ENCODE measurements at regions not wholly inside any gene's neighbourhood (a gene's known extent, or its start where the extent isn't known, plus 50 kb on each side); places are given as distances from the start of the nearest gene placed in this dataset.

DNA sequence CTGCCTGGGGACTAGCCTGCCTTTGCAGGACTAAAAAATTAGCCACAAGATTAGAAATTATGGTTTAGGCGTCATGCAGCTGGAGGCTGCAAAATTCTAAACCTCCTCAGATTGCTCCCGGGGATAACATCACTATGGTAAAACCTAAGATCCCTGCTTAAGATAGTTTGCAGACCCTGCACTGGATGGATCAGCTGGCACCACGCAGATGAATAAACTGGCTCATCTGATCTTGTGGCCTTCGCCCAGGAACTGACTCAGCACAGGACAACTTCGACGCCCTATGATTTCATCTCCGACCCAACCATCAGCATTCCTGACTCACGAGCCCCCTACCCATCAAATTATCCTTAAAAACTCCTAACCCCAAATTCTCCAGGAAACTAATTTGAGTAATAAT lies 482.4 kb downstream of the SPRY1 start:
- Histone ChIP-seq H3K27me3 (ENCODE audit: insufficient read depth, low read length) (no peaks in the 10 kb centered on the region), H3K79me2 (ENCODE audit: control insufficient read depth, insufficient read depth, low read length, unreplicated experiment) (no peaks in the 10 kb centered on the region), H3K4me1 (ENCODE audit: control insufficient read depth, insufficient read depth, low read length, unreplicated experiment) (no peaks in the 10 kb centered on the region), H2AFZ (ENCODE audit: low read length, unreplicated experiment) (no peak overlapping the region), H3K36me3 (ENCODE audit: insufficient read depth, low read length) (no peaks in the 10 kb centered on the region), H3K27ac (ENCODE audit: low read depth, low read length) (no peak overlapping the region), H3K4me3 (ENCODE audit: low read depth, low read length) (no peak overlapping the region)

DNA sequence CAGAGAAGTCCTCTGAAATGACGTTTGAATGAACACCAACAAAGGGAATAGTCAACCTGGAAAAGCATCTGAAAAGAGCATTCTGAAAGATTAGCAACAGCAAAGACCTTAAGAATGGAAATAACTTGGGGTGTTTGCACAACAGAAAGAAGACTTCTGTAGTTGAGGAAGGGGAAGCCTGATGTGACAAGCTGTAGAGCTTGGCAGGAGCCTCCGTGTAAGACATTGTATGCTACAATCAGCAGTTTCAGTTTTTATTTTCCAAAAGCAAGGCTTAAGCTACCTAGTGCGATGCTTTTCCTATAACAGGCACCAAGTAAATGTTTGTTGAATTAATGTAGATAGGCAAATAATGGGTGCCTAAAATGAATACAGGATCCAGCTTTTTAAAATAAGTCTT lies 484.0 kb downstream of the SPRY1 start:
- H2AFZ ChIP-seq (ENCODE audit: low read length, unreplicated experiment): no peak overlapping the region
- no peak overlapping the region for H3K4me3 ChIP-seq (ENCODE audit: low read depth, low read length)
- H3K27ac ChIP-seq (ENCODE audit: low read depth, low read length): no peak overlapping the region
- H3K4me1 ChIP-seq (ENCODE audit: control insufficient read depth, insufficient read depth, low read length, unreplicated experiment): no peaks in the 10 kb centered on the region
- H3K27me3 ChIP-seq (ENCODE audit: insufficient read depth, low read length): no peaks in the 10 kb centered on the region
- H3K79me2 ChIP-seq (ENCODE audit: control insufficient read depth, insufficient read depth, low read length, unreplicated experiment): no peaks in the 10 kb centered on the region
- H3K36me3 ChIP-seq (ENCODE audit: insufficient read depth, low read length): no peaks in the 10 kb centered on the region

DNA sequence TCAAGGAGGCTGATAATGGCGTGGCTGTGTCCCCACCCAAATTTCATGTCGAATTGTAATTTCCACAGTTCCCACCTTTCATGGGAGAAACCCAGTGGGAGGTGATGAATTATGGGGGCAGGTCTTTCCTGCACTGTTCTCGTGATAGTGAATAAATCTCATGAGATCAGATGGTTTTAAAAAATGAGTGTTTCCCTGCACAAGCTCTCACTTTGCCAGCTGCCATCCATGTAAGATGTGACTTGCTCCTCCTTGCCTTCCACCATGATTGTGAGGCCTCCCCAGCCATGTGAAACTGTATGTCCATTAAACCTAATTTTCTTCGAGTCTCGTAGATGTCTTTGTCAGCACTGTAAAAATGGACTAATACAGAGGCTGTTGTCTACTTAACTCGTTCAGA lies 488.3 kb downstream of the SPRY1 start:
- no peaks in the 10 kb centered on the region for H3K36me3 ChIP-seq (ENCODE audit: insufficient read depth, low read length)
- no peaks in the 10 kb centered on the region for H3K79me2 ChIP-seq (ENCODE audit: control insufficient read depth, insufficient read depth, low read length, unreplicated experiment)
- no peak overlapping the region for H3K27ac ChIP-seq (ENCODE audit: low read depth, low read length)
- no peak overlapping the region for H3K4me3 ChIP-seq (ENCODE audit: low read depth, low read length)
- H3K4me1 ChIP-seq (ENCODE audit: control insufficient read depth, insufficient read depth, low read length, unreplicated experiment): peaks cover 3% of the 10 kb centered on the region
- no peaks in the 10 kb centered on the region for H3K27me3 ChIP-seq (ENCODE audit: insufficient read depth, low read length)
- H2AFZ ChIP-seq (ENCODE audit: low read length, unreplicated experiment): no peak overlapping the region

DNA sequence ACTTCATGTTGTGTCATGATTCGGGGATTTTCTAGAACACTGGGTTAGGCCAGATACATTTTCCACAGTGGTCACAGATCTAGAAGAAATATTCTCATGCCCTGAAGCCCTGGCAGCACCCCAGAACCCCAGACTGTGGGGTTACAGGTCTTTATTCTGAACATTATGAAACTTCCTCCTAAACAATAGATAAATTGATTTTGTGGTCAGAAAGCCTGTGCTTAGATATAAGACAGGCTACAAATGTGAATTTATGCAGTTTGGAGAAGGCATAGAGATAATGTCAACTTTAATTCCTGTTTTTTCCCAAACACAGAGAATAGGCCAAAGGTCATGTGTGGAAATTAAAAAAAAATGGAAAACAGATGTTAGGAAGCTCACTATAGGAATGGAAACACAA lies 492.9 kb downstream of the SPRY1 start:
- Histone ChIP-seq H2AFZ (ENCODE audit: low read length, unreplicated experiment) (no peak overlapping the region), H3K79me2 (ENCODE audit: control insufficient read depth, insufficient read depth, low read length, unreplicated experiment) (no peaks in the 10 kb centered on the region), H3K36me3 (ENCODE audit: insufficient read depth, low read length) (no peaks in the 10 kb centered on the region), H3K4me3 (ENCODE audit: low read depth, low read length) (no peak overlapping the region), H3K4me1 (ENCODE audit: control insufficient read depth, insufficient read depth, low read length, unreplicated experiment) (peaks cover 14% of the 10 kb centered on the region), H3K27me3 (ENCODE audit: insufficient read depth, low read length) (no peaks in the 10 kb centered on the region), H3K27ac (ENCODE audit: low read depth, low read length) (no peak overlapping the region)

DNA sequence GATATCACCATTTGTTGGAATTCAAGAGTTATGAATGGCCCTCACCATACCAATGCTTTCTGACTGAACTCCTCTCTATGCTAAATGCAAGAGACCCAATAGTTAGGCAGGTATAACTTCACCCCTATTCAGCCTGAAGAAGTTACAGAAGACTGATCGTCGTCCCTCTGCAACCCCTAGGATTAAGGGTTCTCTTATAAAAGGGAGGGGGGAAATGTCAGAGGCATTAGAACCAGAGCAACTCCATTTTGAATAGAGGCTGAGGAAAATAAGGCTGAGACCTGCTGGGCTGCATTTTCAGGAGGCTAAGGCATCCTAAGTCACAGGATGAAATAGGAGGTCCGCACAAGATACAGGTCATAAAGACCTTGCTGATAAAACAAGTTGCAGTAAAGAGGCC lies 494.3 kb downstream of the SPRY1 start:
- Histone ChIP-seq H3K36me3 (ENCODE audit: insufficient read depth, low read length) (no peaks in the 10 kb centered on the region), H3K4me3 (ENCODE audit: low read depth, low read length) (no peak overlapping the region), H3K4me1 (ENCODE audit: control insufficient read depth, insufficient read depth, low read length, unreplicated experiment) (peaks cover 14% of the 10 kb centered on the region), H3K27me3 (ENCODE audit: insufficient read depth, low read length) (no peaks in the 10 kb centered on the region), H3K79me2 (ENCODE audit: control insufficient read depth, insufficient read depth, low read length, unreplicated experiment) (no peaks in the 10 kb centered on the region), H3K27ac (ENCODE audit: low read depth, low read length) (no peak overlapping the region), H2AFZ (ENCODE audit: low read length, unreplicated experiment) (no peak overlapping the region)

DNA sequence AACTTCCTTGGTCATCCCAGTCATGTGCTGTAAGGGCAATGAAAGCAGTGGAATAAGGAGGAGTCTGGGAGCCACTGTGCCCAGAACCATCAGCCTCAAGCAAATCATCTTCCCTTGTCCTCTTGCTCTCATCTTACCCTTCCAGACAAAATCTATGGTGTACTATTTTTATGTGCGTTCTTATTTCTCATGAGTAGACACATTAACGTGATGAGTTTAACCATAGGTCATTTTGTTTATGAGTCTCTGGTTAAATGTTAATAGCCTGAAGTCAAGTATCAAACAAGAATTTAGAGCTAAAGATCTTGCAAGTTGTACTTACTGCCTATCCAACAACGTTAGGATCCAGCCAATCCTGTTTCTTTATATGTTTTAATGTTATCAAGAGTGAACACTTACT lies 495.3 kb downstream of the SPRY1 start:
- Histone ChIP-seq H2AFZ (ENCODE audit: low read length, unreplicated experiment) (no peak overlapping the region), H3K27me3 (ENCODE audit: insufficient read depth, low read length) (no peaks in the 10 kb centered on the region), H3K79me2 (ENCODE audit: control insufficient read depth, insufficient read depth, low read length, unreplicated experiment) (no peaks in the 10 kb centered on the region), H3K36me3 (ENCODE audit: insufficient read depth, low read length) (no peaks in the 10 kb centered on the region), H3K4me3 (ENCODE audit: low read depth, low read length) (no peak overlapping the region), H3K27ac (ENCODE audit: low read depth, low read length) (no peak overlapping the region), H3K4me1 (ENCODE audit: control insufficient read depth, insufficient read depth, low read length, unreplicated experiment) (peaks cover 14% of the 10 kb centered on the region)

DNA sequence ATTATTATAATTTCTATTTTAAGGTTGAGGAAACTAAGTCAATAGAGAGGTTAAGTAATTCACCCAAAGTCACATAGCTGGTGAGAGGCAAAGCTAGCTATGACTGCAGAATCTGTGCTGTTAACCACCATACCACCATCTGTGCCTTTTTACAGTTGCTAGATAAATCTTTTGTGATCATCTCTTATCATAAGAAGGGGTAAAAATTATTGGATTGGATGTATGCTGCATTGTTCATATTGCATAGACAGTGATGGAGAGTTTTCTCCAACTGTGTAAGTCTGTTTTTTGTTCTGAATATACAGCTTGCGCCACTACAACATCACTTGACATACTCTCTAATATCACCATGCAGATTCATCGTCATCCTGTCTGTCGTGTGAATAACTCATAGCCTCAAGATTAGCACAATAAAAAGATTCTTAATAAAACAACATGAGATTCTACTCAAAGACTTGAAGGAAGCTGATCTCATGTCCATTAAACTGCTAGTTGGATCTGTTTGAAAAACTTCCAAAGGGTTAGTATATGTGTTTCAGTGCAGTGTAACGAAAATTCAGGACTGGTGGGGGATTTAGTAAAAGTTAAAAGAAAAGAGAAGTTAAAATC lies 495.9 kb downstream of the SPRY1 start:
- Histone ChIP-seq H3K4me3 (ENCODE audit: low read depth, low read length) (no peak overlapping the region), H3K79me2 (ENCODE audit: control insufficient read depth, insufficient read depth, low read length, unreplicated experiment) (no peaks in the 10 kb centered on the region), H2AFZ (ENCODE audit: low read length, unreplicated experiment) (no peak overlapping the region), H3K27me3 (ENCODE audit: insufficient read depth, low read length) (no peaks in the 10 kb centered on the region), H3K27ac (ENCODE audit: low read depth, low read length) (no peak overlapping the region), H3K4me1 (ENCODE audit: control insufficient read depth, insufficient read depth, low read length, unreplicated experiment) (peaks cover 14% of the 10 kb centered on the region), H3K36me3 (ENCODE audit: insufficient read depth, low read length) (no peaks in the 10 kb centered on the region)

DNA sequence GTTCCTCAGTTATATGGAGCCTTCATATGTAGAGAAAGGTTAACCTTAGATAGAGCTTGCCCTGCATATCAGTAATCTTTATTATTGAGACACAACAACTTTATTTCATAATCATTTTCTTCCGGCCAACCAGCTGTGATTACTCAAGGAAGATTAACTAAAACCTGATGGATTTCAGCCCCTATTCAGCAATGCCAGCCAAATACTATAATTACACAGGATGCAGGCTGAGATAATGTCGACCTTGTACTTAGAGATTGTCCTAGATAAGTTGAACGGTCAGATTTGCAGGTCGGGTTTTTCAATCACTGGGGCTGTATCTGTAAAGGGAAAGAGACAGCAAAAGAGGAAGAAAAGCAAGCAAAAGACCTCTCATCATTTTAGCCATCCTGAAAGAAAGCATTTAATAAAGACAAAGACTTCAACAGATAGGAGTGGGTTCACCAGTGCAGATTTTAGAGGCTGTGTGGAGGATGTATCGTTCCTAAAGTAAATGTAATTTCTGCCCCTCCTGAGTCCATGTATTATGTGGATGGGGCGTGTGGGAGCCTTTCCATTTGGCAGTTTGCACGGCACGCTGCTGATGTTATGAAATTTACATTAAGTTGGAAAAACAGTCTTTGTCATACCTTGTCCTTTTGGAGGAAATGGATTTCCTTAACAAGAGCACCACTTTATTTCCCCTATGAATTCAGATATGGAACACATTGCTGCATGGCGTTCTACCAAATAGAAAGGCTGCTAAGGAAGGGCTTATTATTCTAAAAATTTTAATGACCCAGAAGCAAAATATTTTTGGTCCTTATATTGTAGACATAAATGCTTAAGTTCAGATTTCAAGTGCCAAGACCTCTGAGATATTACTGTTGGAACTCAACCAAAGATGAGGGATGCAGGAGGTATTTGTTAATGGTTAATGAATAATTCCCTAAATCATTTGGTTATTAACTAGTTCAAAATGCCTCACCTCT lies 496.7 kb downstream of the SPRY1 start:
- H3K4me3 ChIP-seq (ENCODE audit: low read depth, low read length): peak overlapping the region; percentile 20; the same call in 1 of the 2 replicates
- H3K27me3 ChIP-seq (ENCODE audit: insufficient read depth, low read length): no peaks in the 10 kb centered on the region
- no peaks in the 10 kb centered on the region for H3K36me3 ChIP-seq (ENCODE audit: insufficient read depth, low read length)
- peak overlapping the region; percentile 20 for H2AFZ ChIP-seq (ENCODE audit: low read length, unreplicated experiment)
- H3K4me1 ChIP-seq (ENCODE audit: control insufficient read depth, insufficient read depth, low read length, unreplicated experiment): peaks cover 14% of the 10 kb centered on the region
- H3K27ac ChIP-seq (ENCODE audit: low read depth, low read length): no peak overlapping the region
- no peaks in the 10 kb centered on the region for H3K79me2 ChIP-seq (ENCODE audit: control insufficient read depth, insufficient read depth, low read length, unreplicated experiment)

DNA sequence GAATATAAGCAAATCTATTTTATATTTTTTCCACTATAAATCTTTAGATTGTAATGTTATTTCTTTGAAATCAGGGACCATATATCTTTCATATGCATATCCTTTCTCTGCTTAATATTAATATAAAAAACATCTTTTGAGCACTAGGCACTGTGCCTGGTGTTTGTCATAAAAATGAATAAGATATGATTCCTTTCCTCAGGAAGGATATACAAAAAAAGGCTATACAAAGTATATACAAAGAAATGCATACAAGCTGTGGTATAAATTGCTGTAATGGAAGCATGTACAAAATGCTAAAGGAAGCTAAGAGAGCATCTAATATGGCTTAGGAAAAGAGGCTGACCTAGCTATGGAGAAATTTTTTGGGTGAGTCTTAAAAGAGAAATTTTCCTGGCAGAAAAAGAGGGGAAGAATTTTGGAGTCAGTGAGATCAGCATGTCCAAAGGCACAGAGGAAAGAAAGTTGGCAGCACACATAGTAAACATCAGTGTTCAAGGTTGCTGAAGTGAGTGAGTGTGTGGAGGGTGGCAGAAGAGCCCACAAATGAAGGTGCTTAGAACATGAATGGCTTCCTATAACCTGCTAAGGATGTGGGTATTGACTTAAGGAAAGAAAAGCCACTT lies 500.0 kb downstream of the SPRY1 start:
- H3K27me3 ChIP-seq (ENCODE audit: insufficient read depth, low read length): no peaks in the 10 kb centered on the region
- H2AFZ ChIP-seq (ENCODE audit: low read length, unreplicated experiment): no peak overlapping the region
- H3K27ac ChIP-seq (ENCODE audit: low read depth, low read length): no peak overlapping the region
- no peaks in the 10 kb centered on the region for H3K79me2 ChIP-seq (ENCODE audit: control insufficient read depth, insufficient read depth, low read length, unreplicated experiment)
- no peak overlapping the region for H3K4me3 ChIP-seq (ENCODE audit: low read depth, low read length)
- H3K36me3 ChIP-seq (ENCODE audit: insufficient read depth, low read length): no peaks in the 10 kb centered on the region
- H3K4me1 ChIP-seq (ENCODE audit: control insufficient read depth, insufficient read depth, low read length, unreplicated experiment): peaks cover 16% of the 10 kb centered on the region

DNA sequence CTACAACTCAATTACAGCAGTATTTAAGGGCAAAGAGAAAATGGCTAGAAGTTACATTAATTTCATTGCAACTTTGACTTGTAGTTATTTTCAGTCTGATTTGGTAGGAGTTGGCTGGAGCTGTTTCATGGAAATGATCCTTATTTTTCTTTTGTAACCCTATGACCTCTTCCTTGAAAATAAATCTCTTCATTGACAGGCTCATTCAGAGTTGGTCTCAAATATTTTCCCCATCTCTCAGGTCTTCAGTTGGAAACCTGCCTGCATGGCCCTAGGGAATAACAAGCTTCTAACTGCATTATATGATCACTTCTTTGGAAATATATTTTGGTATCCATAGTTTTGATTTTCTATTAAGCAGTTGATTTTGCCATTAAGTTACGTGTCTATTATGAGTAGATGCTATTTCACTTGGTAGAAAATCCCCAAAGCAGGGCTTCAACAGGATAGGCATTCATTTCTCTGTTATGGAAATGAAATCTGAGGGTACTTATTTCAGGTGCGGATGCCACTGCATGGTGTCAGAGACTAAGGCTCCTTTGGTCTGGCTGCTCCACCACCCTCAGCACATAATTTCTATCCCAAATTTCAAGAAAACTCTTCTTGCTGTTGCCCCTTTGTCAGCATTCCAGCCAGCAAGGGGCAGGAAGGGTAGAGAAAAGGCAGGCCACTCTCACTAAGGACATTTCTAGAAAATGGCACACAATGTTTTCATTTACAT lies 502.5 kb downstream of the SPRY1 start:
- Histone ChIP-seq H3K27me3 (ENCODE audit: insufficient read depth, low read length) (no peaks in the 10 kb centered on the region), H2AFZ (ENCODE audit: low read length, unreplicated experiment) (no peak overlapping the region), H3K36me3 (ENCODE audit: insufficient read depth, low read length) (no peaks in the 10 kb centered on the region), H3K27ac (ENCODE audit: low read depth, low read length) (no peak overlapping the region), H3K4me1 (ENCODE audit: control insufficient read depth, insufficient read depth, low read length, unreplicated experiment) (peaks cover 5% of the 10 kb centered on the region), H3K4me3 (ENCODE audit: low read depth, low read length) (no peak overlapping the region), H3K79me2 (ENCODE audit: control insufficient read depth, insufficient read depth, low read length, unreplicated experiment) (no peaks in the 10 kb centered on the region)
